A549 (cell line): ENCODE measurements at regions not wholly inside any gene's neighbourhood (a gene's known extent, or its start where the extent isn't known, plus 50 kb on each side); places are given as distances from the start of the nearest gene placed in this dataset.

Experiments
- EP300 ChIP-seq, 2 experiments: fragments of >200 bp; sonication (Bioruptor Twin); formaldehyde crosslinking; IDR thresholded peaks; 2 replicates in 1 of 2; 3 replicates in 1 of 2; pipeline ENCODE4 v1.6.1; 2016 to 2017
- ESRRA ChIP-seq: fragments of 150-350 bp; IDR thresholded peaks from 2 replicates; pipeline ENCODE4 v1.6.1; 2014; ENCODE audit warnings: mild to moderate bottlenecking, low read length, borderline replicate concordance
- FOSL2 ChIP-seq, 2 experiments: fragments of 450-650 bp in 1 of 2; fragments of >200 bp in 1 of 2; sonication (Bioruptor Twin) in 1 of 2; formaldehyde crosslinking; IDR thresholded peaks; 2 replicates each; pipeline versions ENCODE4 v1.5.0 to v1.6.1; 2016 to 2020; ENCODE audit warnings: mild to moderate bottlenecking in 1 of 2, moderate library complexity in 1 of 2
- HEYL ChIP-seq: fragments of 250-450 bp; sonication (Bioruptor Pico); IDR thresholded peaks from 2 replicates; pipeline ENCODE4 v1.8.0; 2021; ENCODE audit warnings: mild to moderate bottlenecking, moderate library complexity
- JUNB ChIP-seq: fragments of >200 bp; sonication (Bioruptor Twin); formaldehyde crosslinking; IDR thresholded peaks from 2 replicates; pipeline ENCODE4 v1.6.1; 2016
- MYC ChIP-seq: IDR thresholded peaks from 2 replicates; pipeline ENCODE4 v1.6.1; 2012; ENCODE audit warnings: mild to moderate bottlenecking, inconsistent platforms, low read length, improper control_type of control experiment, borderline replicate concordance
- POLR2A ChIP-seq: IDR thresholded peaks from 2 replicates; pipeline ENCODE4 v1.6.1; 2012; ENCODE audit warnings: mild to moderate bottlenecking, low read length
- RAD21 ChIP-seq, 2 experiments: fragments of >200 bp in 1 of 2; sonication (Bioruptor Twin) in 1 of 2; formaldehyde crosslinking in 1 of 2; IDR thresholded peaks in 1 of 2; conservative IDR thresholded peaks in 1 of 2; 2 replicates in 1 of 2; 3 replicates in 1 of 2; pipeline ENCODE4 v1.6.1; 2012 to 2018; ENCODE audit warnings: inconsistent platforms in 1 of 2
- RCOR1 ChIP-seq: fragments of 150-350 bp; IDR thresholded peaks from 2 replicates; pipeline ENCODE4 v1.6.1; 2014; ENCODE audit warnings: antibody characterized with exemption, low read length, low read depth
- SMC3 ChIP-seq: fragments of >200 bp; sonication (Bioruptor Twin); formaldehyde crosslinking; IDR thresholded peaks from 3 replicates; pipeline ENCODE4 v1.6.1; 2018; ENCODE audit warnings: inconsistent platforms
- TF ChIP-seq, protein P1 (sequence below): fragments of 200-600 bp; sonication (generic); IDR thresholded peaks from 2 replicates; pipeline ENCODE4 v1.6.1; 2016; ENCODE audit warnings: antibody characterized with exemption, mild to moderate bottlenecking, moderate library complexity
- TF ChIP-seq, protein P2 (sequence below): fragments of 250-450 bp; sonication (Bioruptor Pico); IDR thresholded peaks from 2 replicates; pipeline ENCODE4 v1.5.0; 2021; ENCODE audit warnings: mild to moderate bottlenecking, moderate library complexity, borderline replicate concordance
- TF ChIP-seq, protein P3 (sequence below): fragments of >200 bp; sonication (Bioruptor Twin); formaldehyde crosslinking; IDR thresholded peaks from 3 replicates; pipeline ENCODE4 v1.5.1; 2016

DNA sequence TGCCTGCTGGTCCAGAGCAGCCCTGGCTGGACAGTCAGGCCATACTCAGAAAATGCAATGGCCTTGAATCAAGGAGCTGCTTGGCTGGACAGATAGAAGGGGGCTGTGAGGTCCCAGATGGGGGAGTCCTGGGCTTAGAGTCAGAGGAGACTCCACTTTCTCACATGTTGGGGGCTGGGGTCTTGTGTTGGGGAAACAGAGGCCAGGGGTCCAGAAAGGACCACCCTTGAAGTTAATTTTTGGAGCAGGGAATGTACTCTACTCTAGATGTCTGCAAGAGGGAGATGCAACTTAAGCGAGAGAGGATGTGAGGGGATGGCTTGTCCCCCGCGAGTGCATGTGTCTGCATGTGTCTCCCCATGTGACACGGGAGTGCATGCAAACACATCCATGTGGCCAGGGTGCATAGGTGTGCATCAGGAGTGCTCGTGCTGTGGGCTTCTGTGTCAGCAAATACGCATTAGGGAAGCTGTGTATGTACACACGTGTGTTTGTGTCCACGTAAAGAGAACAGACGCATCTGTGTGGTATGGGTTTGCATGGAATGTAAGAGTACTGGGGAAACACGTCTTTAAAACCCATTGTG lies 303.2 kb downstream of the MYCN start:
- TF ChIP-seq, protein P1, sequence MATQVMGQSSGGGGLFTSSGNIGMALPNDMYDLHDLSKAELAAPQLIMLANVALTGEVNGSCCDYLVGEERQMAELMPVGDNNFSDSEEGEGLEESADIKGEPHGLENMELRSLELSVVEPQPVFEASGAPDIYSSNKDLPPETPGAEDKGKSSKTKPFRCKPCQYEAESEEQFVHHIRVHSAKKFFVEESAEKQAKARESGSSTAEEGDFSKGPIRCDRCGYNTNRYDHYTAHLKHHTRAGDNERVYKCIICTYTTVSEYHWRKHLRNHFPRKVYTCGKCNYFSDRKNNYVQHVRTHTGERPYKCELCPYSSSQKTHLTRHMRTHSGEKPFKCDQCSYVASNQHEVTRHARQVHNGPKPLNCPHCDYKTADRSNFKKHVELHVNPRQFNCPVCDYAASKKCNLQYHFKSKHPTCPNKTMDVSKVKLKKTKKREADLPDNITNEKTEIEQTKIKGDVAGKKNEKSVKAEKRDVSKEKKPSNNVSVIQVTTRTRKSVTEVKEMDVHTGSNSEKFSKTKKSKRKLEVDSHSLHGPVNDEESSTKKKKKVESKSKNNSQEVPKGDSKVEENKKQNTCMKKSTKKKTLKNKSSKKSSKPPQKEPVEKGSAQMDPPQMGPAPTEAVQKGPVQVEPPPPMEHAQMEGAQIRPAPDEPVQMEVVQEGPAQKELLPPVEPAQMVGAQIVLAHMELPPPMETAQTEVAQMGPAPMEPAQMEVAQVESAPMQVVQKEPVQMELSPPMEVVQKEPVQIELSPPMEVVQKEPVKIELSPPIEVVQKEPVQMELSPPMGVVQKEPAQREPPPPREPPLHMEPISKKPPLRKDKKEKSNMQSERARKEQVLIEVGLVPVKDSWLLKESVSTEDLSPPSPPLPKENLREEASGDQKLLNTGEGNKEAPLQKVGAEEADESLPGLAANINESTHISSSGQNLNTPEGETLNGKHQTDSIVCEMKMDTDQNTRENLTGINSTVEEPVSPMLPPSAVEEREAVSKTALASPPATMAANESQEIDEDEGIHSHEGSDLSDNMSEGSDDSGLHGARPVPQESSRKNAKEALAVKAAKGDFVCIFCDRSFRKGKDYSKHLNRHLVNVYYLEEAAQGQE = no peak
- no peak for TF ChIP-seq SMC3
- TF ChIP-seq ESRRA = no peak
- no peak for TF ChIP-seq POLR2A
- no peak for TF ChIP-seq RAD21 (conservative IDR thresholded peaks at IDR 0.05 in 1 of 2, IDR thresholded peaks at IDR 0.05 in 1 of 2)
- TF ChIP-seq, protein P2, sequence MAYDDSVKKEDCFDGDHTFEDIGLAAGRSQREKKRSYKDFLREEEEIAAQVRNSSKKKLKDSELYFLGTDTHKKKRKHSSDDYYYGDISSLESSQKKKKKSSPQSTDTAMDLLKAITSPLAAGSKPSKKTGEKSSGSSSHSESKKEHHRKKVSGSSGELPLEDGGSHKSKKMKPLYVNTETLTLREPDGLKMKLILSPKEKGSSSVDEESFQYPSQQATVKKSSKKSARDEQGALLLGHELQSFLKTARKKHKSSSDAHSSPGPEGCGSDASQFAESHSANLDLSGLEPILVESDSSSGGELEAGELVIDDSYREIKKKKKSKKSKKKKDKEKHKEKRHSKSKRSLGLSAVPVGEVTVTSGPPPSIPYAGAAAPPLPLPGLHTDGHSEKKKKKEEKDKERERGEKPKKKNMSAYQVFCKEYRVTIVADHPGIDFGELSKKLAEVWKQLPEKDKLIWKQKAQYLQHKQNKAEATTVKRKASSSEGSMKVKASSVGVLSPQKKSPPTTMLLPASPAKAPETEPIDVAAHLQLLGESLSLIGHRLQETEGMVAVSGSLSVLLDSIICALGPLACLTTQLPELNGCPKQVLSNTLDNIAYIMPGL (CRISPR knock-in tag) = no peak
- TF ChIP-seq FOSL2 (IDR thresholded peaks at IDR 0.05) = no peak
- TF ChIP-seq FOSL2 (CRISPR knock-in tag; IDR thresholded peaks at IDR 0.05) = no peak
- TF ChIP-seq, protein P3, sequence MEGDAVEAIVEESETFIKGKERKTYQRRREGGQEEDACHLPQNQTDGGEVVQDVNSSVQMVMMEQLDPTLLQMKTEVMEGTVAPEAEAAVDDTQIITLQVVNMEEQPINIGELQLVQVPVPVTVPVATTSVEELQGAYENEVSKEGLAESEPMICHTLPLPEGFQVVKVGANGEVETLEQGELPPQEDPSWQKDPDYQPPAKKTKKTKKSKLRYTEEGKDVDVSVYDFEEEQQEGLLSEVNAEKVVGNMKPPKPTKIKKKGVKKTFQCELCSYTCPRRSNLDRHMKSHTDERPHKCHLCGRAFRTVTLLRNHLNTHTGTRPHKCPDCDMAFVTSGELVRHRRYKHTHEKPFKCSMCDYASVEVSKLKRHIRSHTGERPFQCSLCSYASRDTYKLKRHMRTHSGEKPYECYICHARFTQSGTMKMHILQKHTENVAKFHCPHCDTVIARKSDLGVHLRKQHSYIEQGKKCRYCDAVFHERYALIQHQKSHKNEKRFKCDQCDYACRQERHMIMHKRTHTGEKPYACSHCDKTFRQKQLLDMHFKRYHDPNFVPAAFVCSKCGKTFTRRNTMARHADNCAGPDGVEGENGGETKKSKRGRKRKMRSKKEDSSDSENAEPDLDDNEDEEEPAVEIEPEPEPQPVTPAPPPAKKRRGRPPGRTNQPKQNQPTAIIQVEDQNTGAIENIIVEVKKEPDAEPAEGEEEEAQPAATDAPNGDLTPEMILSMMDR = no peak
- no peak for TF ChIP-seq RCOR1
- TF ChIP-seq HEYL = no peak
- no peak for TF ChIP-seq MYC
- no peak for TF ChIP-seq JUNB
- no peak for TF ChIP-seq EP300 (IDR thresholded peaks at IDR 0.05)
